Neural cell (in vitro differentiated cells): ENCODE measurements at regions not wholly inside any gene's neighbourhood (a gene's known extent, or its start where the extent isn't known, plus 50 kb on each side); places are given as distances from the start of the nearest gene placed in this dataset.

ENCODE experiments used
- H2AFZ ChIP-seq: fragments of 200-600, 300-800 bp; sonication (generic), shearing (Covaris generic); 2 replicates; pipeline ENCODE4 v1.6.0; 2014; ENCODE audit warnings: low read depth, mild to moderate bottlenecking, antibody characterized with exemption, low read length, moderate library complexity
- H3F3A ChIP-seq: fragments of 200-600 bp; shearing (Covaris generic); 2 replicates; pipeline ENCODE4 v1.6.1; 2016; ENCODE audit warnings: mild to moderate bottlenecking, moderate library complexity, mixed read lengths, antibody characterized with exemption, low read length; ENCODE audit not compliant: insufficient read depth, poor library complexity, severe bottlenecking
- H3K27ac ChIP-seq: fragments of 200-600, 300-800 bp; sonication (generic), shearing (Covaris generic); 2 replicates; pipeline ENCODE4 v1.5.1; 2014; ENCODE audit warnings: mild to moderate bottlenecking, low read length, moderate library complexity
- H3K27me3 ChIP-seq: fragments of 300-800, 200-600 bp; sonication (generic), shearing (Covaris generic); 2 replicates; pipeline ENCODE4 v1.6.0; 2014; ENCODE audit warnings: mild to moderate bottlenecking, low read depth, low read length, moderate library complexity; ENCODE audit not compliant: insufficient read depth
- H3K36me3 ChIP-seq: fragments of 300-800, 200-600 bp; sonication (generic), shearing (Covaris generic); 2 replicates; pipeline ENCODE4 v1.5.1; 2014; ENCODE audit warnings: mild to moderate bottlenecking, antibody characterized with exemption, low read length, moderate library complexity; ENCODE audit not compliant: insufficient read depth
- H3K4me2 ChIP-seq: fragments of 300-800, 200-600 bp; sonication (generic), shearing (Covaris generic); 2 replicates; pipeline ENCODE4 v1.6.0; 2014; ENCODE audit warnings: mild to moderate bottlenecking, low read length
- H3K4me3 ChIP-seq: fragments of 300-800, 200-600 bp; sonication (generic), shearing (Covaris generic); 2 replicates; pipeline ENCODE4 v1.5.1; 2014; ENCODE audit warnings: mild to moderate bottlenecking, low read length, moderate library complexity
- H3K79me2 ChIP-seq: fragments of 200-600 bp; shearing (Covaris generic); replicated peaks from 2 replicates; pipeline ENCODE4 v1.6.0; 2014; ENCODE audit warnings: mild to moderate bottlenecking, low read length, moderate library complexity; ENCODE audit not compliant: insufficient read depth
- H3K9ac ChIP-seq: fragments of 300-800, 200-600 bp; sonication (generic), shearing (Covaris generic); 2 replicates; pipeline ENCODE4 v1.6.1; 2016; ENCODE audit warnings: mild to moderate bottlenecking, low read length, mixed read lengths
- H3K9me2 ChIP-seq: fragments of 200-600 bp; shearing (Covaris generic); 2 replicates; pipeline ENCODE4 v1.6.1; 2016; ENCODE audit warnings: mild to moderate bottlenecking, low read length, mixed read lengths; ENCODE audit not compliant: insufficient read depth
- H3K9me3 ChIP-seq: fragments of 200-600, 300-800 bp; sonication (generic), shearing (Covaris generic); 2 replicates; pipeline ENCODE4 v1.6.1; 2016; ENCODE audit warnings: mild to moderate bottlenecking, mixed run types, low read length, moderate library complexity, mixed read lengths
- H4K20me1 ChIP-seq: fragments of 200-600 bp; shearing (Covaris generic); 2 replicates; pipeline ENCODE4 v1.6.1; 2016; ENCODE audit warnings: mild to moderate bottlenecking, mixed run types; ENCODE audit not compliant: insufficient read depth
- CTCF ChIP-seq: fragments of 450-650 bp; IDR thresholded peaks from 2 replicates; pipeline ENCODE4 v1.5.1; 2014; ENCODE audit warnings: antibody characterized with exemption, mild to moderate bottlenecking, moderate library complexity; ENCODE audit not compliant: poor library complexity, severe bottlenecking
- EP300 ChIP-seq: fragments of 450-650 bp; conservative IDR thresholded peaks from 2 replicates; pipeline ENCODE4 v1.6.1; 2014; ENCODE audit warnings: antibody characterized with exemption, mild to moderate bottlenecking, moderate library complexity; ENCODE audit not compliant: poor library complexity, severe bottlenecking
- EZH2 ChIP-seq: fragments of 200-600, 300-800 bp; shearing (Covaris generic), sonication (generic); IDR thresholded peaks from 2 replicates; pipeline ENCODE4 v1.6.1; 2014; ENCODE audit warnings: antibody characterized with exemption, low read length, borderline replicate concordance, mild to moderate bottlenecking; ENCODE audit not compliant: insufficient read depth, poor library complexity, severe bottlenecking
- MXI1 ChIP-seq: fragments of 450-650 bp; conservative IDR thresholded peaks from 2 replicates; pipeline ENCODE4 v1.6.1; 2014; ENCODE audit warnings: antibody characterized with exemption, mild to moderate bottlenecking; ENCODE audit not compliant: poor library complexity, severe bottlenecking
- POLR2AphosphoS5 ChIP-seq: IDR thresholded peaks from 2 replicates; pipeline ENCODE4 v1.6.1; 2012
- RAD21 ChIP-seq: fragments of 450-650 bp; conservative IDR thresholded peaks from 2 replicates; pipeline ENCODE4 v1.6.1; 2014; ENCODE audit warnings: antibody characterized with exemption, mild to moderate bottlenecking, moderate library complexity
- REST ChIP-seq: IDR thresholded peaks from 2 replicates; pipeline ENCODE4 v1.6.1; 2012; ENCODE audit warnings: borderline replicate concordance
- SMC3 ChIP-seq: fragments of 450-650 bp; conservative IDR thresholded peaks from 2 replicates; pipeline ENCODE4 v1.6.1; 2014; ENCODE audit warnings: antibody characterized with exemption, mild to moderate bottlenecking, moderate library complexity; ENCODE audit not compliant: poor library complexity
- TAF1 ChIP-seq: IDR thresholded peaks from 2 replicates; pipeline ENCODE4 v1.6.1; 2012; ENCODE audit warnings: low read depth

DNA sequence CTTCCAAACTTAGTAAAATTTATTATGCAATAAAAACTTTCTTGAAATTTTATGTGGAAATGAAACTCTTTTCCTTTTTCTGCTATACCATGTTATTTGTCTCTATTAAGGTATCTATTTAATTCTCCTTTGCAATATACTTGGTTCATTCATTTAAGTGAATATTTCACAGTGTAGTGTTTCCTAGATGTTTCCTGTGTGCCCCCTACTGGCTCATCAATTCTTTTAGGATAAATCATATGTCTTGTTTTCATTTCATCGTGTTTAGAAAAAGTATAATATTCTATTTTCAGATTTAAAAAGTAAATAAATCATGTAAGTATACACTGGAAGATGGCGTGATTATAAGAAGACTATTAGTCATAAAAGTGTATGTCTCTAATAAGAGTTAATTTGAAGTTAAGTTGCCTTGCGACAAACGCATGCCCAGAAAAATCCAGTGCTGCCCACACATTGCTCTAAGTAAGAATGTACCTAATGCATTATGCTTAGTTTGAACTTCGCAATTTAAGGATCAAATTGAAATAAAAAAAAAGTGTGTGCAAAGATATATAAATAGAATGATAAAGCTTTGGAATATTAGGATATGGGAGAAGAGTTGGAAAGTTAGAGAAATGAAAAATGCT, 525.4 kb downstream of the KCNJ3 start:
- peak; percentile 81 for TF ChIP-seq SMC3
- TF ChIP-seq RAD21 = peak; percentile 86
- TF ChIP-seq TAF1 = no peak
- TF ChIP-seq CTCF = peak; percentile 78

GRCh38 chr2:155218945-155219344, 520.5 kb downstream of the KCNJ3 start:
- no peaks in the 10 kb centered on the region for H3K9me3 ChIP-seq
- no peaks in the 10 kb centered on the region for H3K9me2 ChIP-seq
- no peaks in the 10 kb centered on the region for H3K36me3 ChIP-seq
- no peak overlapping the region for H3K27ac ChIP-seq
- H2AFZ ChIP-seq = no peak overlapping the region
- H3K4me2 ChIP-seq = no peak overlapping the region
- no peaks in the 10 kb centered on the region for H3K27me3 ChIP-seq
- H3K79me2 ChIP-seq = no peaks in the 10 kb centered on the region
- H3K4me3 ChIP-seq = no peak overlapping the region
- H4K20me1 ChIP-seq = no peaks in the 10 kb centered on the region
- no peaks in the 10 kb centered on the region for H3F3A ChIP-seq
- no peak overlapping the region for H3K9ac ChIP-seq
- no peak for TF ChIP-seq POLR2AphosphoS5
- no peak for TF ChIP-seq EZH2
- TF ChIP-seq CTCF = no peak
- no peak for TF ChIP-seq MXI1
- no peak for TF ChIP-seq EP300
- TF ChIP-seq TAF1 = no peak
- TF ChIP-seq RAD21 = no peak
- no peak for TF ChIP-seq SMC3
- no peak for TF ChIP-seq REST

More for the DNA sequence above, 525.4 kb downstream of the KCNJ3 start:
- H3K4me2 ChIP-seq = no peak overlapping the region
- no peak overlapping the region for H3K4me3 ChIP-seq
- H3K9me3 ChIP-seq = no peaks in the 10 kb centered on the region
- H3F3A ChIP-seq = no peaks in the 10 kb centered on the region
- no peaks in the 10 kb centered on the region for H3K27me3 ChIP-seq
- no peaks in the 10 kb centered on the region for H3K9me2 ChIP-seq
- H2AFZ ChIP-seq = no peak overlapping the region
- H3K9ac ChIP-seq = no peak overlapping the region
- no peaks in the 10 kb centered on the region for H4K20me1 ChIP-seq
- H3K79me2 ChIP-seq = no peaks in the 10 kb centered on the region
- no peaks in the 10 kb centered on the region for H3K36me3 ChIP-seq
- no peak overlapping the region for H3K27ac ChIP-seq
